ENCODE measurements at regions not wholly inside any gene's neighbourhood (a gene's known extent, or its start where the extent isn't known, plus 50 kb on each side); places are given as distances from the start of the nearest gene placed in this dataset.
A peak's percentile ranks its signal among the peaks of the same experiment; 100 is the strongest.

DNA sequence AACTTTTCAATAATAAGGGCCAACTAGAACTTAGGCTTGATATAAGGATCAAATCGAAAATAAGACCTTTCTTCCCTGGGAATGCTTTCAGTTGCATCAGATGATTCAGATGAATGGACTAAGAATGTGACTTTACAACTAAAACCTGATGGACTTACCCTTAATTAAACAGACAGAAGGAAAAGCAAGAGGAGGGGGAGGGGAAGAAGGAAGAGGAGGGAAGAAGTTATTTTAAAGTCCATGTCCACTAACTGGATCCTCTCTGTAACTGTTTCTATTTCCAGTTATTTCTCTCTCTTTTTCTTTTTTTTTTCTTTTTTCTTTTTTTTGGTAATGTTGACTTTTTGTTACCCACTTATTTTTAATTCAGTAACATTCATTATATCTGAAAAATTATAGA, 486.0 kb downstream of the MAFB start:
- no peak for DNase-seq

DNA sequence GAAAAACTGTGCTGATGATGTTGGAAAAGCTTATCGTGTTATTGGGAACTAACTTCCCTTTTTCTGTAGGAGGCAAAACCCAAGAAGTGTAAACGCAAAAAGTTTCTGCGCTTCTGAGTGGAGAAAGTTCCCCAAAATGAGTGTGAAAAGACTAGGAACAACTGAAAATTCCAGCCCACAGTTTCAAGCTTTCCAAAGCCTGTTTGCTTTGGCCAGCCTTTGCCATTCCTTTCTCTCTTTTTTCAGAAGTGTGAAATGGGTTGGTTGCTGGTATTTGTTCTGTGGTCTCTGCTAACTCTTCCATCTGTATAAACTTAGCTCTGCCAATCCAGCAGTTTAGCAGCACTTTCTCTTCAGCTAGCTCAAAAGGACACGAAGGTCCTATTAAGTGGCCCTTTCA, 491.3 kb downstream of the MAFB start:
- DNase-seq = no peak

DNA sequence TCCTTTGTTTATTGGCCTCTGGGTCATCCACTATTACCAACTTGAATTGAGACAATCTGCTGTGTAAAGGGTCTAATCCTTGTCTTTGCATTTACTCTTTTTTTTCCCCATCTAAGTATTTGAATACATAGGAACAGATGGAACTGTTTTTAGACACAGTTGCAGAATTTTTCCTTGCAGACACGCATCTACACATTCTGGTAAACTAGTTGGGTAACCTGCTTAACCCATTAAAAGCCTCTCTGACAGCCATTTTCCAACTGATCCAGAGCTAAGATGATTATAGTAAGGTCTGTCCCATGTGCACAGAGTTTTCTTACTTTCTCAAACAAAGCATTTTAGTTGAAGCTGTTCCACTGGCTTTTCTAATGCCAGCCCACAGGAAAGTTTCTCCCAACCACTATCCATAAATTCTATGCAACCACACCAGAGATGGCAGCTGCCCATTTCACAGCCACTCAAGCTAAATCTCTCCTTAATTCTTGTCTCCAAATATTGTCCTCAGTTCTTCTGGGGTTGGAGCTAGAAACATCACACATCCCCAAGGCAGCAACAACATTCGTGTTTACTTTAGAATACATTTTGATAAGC, 492.1 kb downstream of the MAFB start:
- no peak for DNase-seq

DNA sequence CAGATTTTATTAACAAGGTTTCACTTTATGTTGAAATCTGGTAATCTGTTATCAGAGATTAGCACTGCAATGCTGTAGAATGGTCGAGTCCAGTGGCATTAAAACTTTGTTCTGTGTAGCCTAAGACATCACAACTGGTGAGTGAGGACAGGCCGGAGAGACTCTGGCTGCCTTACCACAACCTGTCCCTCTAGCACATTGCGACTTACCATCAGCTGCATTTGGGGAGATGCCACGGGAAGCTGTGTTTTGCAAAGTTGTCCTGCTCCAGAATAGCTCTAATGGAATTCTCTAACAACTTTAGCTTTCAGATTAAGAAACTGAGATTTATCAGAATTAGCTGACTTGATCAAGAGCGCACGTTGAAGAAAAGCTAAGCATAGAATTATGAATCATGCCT, 493.3 kb downstream of the MAFB start:
- DNase-seq = no peak

DNA sequence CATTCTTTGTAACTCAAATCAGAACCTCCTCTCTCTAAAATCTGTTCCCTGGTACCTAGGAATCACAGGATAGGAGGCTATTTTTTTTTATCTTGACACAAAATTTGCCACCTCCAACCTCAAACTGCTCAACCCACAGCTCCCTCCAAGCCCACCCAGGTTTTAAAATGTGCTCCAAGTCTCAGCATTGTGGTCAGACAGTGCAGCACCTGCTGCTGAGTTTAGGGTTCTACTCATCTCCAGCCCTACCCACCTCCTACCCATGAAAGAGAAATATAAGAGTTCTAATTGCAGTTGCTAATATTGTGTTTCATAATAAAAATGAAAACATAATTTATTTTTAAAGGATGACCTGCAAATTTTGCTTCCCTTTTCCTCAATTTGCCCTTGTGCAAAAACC, 496.5 kb downstream of the MAFB start:
- no peak for DNase-seq

DNA sequence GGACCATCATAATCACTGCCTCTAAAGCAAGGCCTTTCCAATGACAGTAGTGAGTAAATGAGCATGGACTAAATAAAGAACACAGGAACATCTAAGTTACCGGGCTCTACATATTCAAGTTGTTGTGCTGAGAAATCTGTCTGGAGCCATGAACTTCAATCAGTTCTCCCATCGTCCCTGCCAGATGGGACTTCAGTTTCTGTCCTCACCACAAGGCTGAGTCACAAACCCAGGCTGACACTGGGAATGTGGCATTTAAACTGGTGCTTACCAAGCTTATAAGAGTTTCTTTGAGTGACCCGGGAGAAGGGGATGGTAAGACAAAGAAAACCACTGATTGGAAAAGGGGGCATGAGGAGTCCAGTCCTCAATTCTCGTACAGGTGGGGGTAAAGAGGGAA, 497.0 kb downstream of the MAFB start:
- no peak for DNase-seq

DNA sequence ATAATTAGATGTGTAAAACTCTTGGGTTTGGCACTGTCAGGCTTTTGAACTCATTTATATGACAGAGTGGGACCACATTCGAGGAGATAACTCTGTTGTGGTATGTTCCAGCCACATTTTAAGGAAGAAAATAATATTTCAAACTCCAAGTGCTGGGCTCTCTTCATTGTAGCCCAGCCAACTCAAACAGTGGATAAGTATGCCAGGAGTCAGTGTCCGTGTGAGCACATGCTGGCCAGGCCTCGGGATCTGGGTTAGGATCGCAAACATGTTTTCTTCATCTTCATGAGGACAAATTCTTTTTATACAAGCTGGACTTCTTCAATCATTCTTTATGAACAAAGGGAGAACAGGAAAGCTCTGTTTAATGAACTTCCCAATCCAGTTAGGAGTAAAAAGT, 497.5 kb downstream of the MAFB start:
- no peak for DNase-seq

DNA sequence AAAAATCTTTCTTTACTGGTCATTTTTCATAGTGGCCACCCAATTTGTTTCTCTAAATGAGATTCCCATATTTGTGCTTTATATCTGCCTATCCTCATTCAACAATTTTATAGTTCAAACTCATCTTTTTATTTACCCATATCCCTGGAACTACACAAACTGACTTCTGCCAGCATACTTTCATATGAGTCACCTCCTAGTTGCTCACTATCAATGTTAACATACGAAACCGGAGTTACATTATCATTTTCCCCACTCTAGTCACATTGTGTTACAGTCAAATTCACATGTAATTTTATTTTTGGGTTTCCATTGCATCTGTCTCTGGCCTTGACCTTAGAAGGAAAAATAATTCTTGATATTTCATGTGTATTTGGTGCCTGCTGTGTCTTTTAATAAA, 499.4 kb downstream of the MAFB start:
- DNase-seq = no peak

DNA sequence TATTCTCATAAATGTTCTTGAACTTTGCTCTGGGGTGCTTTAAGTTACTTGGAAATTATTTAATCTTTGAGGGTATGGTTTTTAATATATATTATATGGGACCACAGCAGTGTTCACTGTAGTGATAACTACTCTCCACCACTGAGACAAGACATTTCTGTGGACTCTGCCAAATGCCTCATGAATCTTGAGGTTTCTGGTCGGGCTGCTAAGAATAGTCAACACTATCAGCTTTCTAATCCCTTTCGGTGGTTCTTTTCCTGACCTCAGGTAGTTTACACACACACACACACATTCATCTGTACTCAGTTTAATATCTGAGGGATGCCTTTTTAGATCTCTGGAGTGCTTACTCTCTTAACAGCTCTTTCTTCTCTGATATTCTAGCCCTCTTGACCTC, 500.7 kb downstream of the MAFB start:
- DNase-seq = no peak

DNA sequence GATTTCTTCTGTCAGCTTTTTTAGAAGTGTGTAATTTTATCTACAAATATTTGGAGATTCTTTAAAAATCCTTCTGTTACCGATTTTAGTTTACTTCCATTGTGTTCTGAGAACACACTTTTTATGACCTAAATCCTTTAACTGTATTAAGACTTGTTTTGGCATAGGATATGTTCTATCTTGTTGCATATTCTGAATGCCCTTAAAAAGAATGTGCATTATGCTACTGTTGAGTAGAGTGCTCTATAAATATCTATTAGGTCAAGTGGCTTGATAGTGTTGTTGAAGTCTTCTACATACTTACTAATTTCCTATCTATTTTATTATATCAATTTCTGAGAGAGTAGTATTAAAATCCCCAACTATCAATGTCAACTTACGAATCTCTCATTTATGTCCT, 502.2 kb downstream of the MAFB start:
- no peak for DNase-seq

DNA sequence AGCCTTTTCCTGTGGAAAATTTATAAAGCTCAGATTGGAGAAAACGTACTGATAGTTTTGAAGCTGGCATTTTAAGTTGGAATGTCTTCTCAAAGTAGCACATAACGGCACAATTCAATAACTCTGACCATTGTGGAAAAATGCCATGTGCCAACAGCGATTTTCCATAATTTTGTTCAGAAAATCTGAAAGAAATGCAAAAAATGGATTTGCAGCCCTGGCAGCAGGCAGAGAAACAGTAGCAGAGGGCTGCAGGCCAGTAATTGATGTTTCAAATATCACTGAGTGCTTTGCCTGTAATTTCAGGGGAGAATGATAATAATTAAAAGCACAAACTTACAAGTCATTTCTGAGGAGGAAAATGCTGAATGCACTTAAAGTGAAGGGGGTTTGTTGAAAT, 507.4 kb downstream of the MAFB start:
- DNase-seq = no peak

DNA sequence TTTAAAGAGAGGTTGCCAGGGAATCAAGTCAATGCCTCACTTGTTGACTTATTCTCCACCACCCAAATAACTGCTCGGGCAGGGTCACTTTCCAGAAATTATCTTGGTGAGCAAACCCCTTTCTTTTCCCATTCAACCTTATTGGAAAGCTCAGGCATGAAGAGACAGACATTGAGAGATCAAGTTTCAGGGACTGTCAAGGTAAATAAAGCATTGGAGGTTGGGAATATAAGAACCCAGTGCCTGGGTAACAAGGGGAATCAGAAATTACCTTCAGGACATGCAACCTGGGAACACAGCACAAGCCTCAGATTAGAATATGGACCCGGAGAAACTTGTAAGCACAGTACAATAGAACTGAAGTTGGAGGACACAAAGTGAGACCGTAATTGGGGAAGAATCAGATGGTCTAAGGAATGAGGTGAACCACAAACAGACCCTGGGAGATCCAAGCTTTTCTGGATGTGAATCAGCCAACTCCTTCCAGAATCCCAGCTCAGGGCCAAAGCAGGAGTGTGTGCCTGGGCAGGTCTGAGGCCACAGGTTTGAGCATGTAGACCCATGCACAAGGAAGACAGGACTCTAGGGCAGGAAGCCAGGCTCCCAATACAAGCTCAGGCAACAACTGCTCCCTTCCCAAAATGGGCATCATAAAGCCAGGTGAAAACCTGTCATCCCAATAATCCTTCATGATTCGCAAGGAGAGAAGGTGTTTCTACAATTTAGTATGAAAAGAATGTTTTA, 512.8 kb downstream of the MAFB start:
- peak; percentile 8 for DNase-seq

DNA sequence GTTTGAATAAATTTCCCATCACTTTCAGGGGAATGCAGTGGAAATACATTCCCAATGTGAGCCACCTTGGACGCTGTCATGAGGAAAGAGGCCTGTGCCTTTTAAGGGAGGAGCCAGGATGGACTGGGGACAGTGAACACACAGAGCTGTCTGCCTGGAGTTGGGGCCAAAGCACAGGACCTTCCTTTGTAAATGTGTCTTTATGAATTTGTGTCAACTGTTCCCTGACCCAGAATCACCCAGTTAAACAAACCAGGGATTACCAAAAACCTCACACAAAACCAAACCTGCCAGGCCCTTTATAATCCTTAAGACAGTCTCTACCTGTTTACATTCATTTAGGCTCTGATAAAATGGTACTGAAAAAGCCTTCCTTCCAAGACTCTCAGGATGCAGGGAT, 513.7 kb downstream of the MAFB start:
- DNase-seq = no peak

DNA sequence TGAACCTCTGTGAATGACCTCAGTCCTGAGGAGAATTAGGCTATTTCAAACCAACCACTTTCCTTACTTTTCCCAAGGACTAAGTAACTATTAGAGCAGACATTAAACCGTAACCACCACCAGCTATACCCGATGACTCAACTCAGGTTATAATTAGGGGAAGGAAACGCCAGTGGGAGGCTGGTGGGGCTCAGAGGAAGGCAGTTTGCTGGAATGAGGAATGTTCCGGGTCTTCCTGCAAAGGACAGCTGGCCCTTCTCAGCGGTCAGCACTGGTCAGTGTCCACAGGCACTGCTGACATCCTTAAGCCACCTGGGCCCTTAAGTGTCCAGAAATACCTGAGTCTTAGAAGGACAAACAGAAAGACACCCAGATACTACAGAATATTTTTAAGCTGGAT, 515.2 kb downstream of the MAFB start:
- no peak for DNase-seq

DNA sequence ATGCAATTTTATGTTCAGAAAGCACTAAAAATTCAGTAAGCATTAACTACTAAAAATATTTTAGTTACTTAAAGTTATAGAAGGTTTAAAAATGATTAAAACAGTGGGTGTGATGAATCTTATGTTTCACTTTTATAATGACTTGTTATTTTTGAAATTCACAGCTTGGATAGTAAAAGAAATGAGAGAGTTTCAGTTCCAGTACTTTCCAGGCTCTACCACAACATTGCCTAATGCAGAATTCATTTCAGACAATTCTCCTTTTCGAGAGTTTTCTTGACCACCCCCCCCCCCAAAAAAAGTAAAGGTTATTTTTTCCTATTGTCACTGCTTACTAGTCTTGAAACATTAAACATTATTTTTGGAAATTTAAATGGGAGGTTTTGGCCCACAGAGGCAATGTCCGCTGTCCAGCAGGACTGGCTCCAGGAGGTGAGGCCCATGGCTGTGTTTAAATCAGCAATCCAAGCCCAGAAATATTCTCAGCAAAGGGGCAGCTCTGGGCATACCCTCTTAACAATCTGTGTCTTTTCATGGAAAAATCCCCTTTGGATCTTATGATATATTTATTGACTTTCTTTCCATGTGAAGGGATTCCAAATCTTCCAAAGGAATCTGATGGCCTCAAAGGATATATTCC, 519.9 kb downstream of the MAFB start:
- DNase-seq = no peak

DNA sequence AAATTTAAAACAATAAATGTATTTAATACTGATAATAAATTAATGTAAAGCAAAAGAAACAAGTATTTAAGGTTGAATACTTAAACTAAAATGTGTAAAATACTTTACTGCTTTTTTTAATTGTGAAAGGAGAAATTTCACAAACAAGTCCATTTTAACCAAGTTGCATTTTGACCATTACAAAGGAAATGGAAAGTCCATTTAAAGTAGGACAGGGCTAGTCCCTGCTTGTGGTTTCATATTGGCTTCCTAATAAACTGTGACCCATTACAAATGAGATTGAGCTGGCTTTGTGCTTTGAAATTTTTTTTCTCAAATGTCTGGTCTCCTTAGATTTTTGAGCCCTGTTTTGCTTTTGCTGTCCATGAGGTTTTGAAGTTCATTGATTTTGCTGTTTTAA, 527.6 kb downstream of the MAFB start:
- DNase-seq = no peak

DNA sequence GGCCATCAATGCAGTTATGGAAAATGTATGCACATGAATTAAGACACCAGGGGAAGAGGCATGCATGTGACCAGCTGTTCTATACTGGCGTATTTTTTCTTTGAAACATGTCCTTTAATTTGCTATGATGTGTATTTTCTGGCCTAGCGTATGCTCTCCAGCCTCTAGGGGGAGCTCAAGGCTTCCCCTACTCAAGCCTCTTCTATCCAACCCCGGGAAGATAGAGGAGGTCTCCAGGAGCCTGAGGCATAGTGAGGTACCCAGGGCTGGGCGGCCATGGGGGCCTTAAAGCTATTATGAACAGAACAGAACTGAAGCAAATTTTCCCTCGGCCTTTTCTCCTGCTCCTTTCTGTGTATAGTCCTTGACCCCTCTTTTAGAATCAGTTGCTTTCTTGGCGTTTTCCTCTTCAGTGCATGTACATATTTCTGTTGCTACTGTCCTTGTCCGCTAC, 528.9 kb downstream of the MAFB start:
- peak; percentile 50 for DNase-seq

DNA sequence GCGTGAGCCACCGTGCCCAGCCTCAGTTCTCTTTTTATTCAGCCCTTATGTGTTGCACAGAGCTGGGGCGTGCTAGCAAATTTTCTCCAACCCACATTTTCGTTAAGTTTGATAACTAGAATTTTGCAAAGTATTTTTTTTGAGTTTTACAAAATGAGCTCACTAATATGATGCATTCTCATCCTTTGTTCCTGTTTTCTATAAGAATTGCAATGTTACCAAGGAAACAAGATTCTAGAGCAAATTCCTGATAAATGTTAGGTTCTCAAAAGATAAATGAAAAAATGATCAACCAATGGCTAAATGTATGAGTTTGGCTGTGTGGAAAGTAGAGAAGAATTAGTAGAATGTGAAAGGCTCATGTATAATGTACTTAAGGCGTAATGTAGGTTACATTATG, 529.8 kb downstream of the MAFB start:
- DNase-seq = no peak

DNA sequence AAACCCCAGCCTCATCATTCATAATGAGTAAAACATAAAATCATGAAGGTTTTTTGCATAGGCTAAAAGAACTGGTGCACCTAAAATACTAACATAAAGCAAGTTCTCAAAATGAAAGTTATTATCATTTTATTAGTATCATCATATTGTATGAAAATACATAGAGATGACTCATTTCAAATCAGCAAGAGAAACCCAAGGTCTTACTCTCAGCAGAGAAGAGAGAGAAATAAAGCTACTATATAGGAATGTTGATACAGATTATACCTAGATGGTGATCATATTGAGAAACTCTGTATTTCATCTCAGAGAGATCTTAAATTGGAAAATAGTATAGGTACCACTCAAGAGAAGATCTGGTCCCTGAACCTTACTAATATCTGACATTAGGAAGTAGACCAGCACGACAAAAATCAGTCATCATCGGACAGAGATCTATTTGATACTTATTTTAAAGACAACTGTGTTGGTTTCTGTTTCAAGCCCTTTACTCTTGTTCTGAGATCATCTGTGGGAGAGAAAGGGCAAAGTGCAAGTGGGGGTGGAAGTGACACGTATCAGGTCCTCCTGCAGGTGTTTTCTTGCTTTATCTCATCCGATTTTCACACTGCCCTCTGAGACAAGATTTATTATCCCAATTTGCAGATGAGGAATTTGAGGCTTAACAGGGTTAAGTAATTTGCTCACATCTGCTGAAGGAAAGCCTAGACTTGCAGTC, 532.3 kb downstream of the MAFB start:
- DNase-seq = no peak

DNA sequence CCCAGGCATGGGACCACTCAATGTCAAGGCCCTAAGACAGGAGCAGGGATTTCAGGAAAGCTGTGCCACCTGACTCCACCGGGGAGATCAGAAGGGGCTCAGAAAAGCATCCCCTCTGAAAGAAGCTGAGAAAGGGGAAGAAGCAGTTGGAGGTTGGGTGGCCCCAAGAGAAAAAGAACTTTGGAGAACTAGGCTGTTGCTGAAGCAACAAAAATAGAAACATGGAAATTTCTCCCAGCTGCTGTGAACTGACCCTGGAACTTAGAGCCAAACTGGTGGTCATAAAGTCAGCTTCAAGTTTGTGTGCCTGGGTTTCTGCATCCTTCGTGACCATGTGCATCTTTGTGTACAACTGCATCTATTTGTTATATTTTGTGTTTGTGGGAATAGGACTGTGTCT, 534.5 kb downstream of the MAFB start:
- DNase-seq = no peak

DNA sequence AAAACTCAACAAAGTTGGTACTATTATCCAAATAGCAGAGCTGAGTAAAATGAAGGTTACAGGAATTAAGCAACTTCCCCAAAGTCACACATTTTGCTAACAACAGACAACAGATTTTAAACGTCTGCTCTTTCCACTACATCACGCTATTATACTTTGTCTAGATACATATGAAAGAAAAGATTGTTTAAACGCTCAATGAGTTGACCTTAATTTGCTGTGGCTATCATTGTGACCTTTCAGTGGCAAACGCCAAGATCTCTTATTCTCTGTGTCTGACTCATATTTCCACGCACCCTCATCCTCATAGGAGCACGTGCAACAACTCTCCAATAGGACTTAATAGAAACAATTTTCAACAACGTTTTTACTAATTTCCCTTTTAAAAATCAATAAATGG, 540.1 kb downstream of the MAFB start:
- no peak for DNase-seq

DNA sequence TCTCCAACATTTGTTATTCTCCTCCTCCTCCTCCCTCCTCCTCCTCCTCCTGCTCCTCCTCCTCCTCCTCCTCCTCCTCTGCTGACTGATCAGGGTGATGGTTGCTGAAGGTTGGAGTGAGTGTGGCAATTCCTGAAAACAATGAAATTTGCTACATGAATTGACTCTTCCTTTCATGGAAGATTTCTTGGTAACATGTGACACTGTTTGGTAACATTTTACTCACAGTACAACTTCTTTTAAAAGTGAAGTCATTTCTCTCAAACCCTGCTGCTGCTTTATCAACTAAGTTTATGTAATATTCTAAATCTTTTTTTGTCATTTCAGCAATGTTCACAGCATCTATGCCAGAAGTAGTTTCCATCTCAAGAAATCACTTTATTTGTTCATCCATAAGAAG, 543.0 kb downstream of the MAFB start:
- no peak for DNase-seq

DNA sequence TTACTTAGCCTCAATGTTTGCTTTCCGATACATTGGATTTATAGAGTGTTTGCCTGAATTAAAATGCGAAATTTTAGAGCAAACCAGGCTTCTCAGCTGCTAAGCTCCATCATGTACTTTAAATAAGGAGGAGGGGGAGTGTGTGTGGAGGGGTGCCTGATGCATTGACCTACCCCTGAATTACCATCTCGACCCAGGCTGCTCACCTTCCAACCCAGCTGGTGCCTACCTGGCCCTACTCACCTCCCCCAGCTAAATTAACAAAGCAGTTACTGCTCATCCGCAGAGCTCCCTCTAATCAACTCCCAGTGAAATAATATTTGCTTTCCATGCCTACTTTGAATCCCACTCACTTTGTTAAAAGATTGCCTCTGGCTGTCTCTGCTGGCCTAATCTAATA, 544.5 kb downstream of the MAFB start:
- peak; percentile 90 for DNase-seq

DNA sequence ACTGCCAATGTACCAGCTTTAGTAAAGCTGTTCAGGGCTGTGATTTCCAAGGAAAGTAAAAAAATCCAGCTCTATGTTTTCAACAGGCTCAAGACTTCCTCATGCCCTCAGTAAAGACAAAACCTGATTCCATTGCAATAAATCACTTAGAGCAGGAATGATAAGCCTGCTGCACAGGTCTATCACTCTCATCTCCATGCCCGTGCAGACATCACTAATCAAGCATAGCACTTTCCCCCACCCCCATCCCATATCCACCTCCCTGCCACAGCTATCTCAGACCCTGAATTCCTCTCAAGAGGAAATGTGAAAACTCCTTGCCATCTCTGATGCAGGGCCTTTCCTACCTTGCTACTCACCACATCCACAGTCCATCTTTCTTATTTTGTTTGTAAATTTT, 554.9 kb downstream of the MAFB start:
- no peak for DNase-seq
